GM13976 (cell line): ENCODE measurements at regions not wholly inside any gene's neighbourhood (a gene's known extent, or its start where the extent isn't known, plus 50 kb on each side); places are given as distances from the start of the nearest gene placed in this dataset.

Experiments used
- DNase-seq: peaks from one replicate; pipeline ENCODE4 v3.0.0; 2012; ENCODE audit warnings: low spot score
- in situ Hi-C: fragments of 300-500 bp; cut with MboI; formaldehyde crosslinking; loops from one replicate; pipeline ENCODE4 v1.12.0; 2022; ENCODE audit warnings: low sequenced_read_pairs, mixed read lengths, inconsistent platforms; ENCODE audit not compliant: unreplicated experiment
- TF ChIP-seq, protein P1 (sequence below): IDR thresholded peaks from 2 replicates; pipeline ENCODE4 v1.5.1; 2012; ENCODE audit warnings: borderline replicate concordance, mild to moderate bottlenecking; ENCODE audit not compliant: insufficient read depth; ENCODE audit errors: extremely low read depth, missing control alignments, control extremely low read depth

DNA sequence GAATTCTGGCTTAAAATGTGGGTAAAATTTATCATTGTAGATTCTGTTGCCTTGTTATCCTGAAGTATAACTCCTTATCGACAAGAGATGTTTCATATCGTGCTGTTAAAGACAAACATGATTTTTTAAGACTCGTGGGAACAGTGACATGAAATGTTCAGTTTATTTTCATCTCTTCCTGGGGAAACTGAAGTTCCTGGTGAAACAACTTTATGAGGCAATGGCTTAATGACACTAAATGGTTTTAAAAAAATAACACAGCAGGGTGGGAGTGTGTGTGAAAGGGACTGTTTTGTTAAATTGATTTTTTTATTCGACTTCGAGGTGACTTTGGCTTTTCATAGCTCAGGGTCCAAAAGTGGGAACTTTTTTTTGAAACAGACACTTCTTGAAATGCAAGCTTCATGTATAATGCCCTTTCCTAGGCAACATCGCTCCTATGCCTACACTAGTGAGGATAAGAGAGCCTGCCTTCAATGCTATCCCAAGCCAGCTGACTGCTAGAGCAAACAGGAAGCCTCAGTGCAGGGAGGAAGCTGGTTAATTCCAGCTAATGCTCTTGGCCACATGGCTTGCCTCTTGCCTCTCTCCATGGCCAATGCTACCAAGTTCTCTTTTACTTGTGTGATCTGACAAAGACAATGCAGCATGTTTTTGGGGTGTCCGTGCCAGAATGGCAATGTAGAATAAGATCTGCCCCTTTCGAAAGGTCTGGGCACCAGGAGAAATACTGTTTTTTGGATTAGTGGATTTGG is 57.8 kb downstream of the PABIR2 start:
- TF ChIP-seq, protein P1, sequence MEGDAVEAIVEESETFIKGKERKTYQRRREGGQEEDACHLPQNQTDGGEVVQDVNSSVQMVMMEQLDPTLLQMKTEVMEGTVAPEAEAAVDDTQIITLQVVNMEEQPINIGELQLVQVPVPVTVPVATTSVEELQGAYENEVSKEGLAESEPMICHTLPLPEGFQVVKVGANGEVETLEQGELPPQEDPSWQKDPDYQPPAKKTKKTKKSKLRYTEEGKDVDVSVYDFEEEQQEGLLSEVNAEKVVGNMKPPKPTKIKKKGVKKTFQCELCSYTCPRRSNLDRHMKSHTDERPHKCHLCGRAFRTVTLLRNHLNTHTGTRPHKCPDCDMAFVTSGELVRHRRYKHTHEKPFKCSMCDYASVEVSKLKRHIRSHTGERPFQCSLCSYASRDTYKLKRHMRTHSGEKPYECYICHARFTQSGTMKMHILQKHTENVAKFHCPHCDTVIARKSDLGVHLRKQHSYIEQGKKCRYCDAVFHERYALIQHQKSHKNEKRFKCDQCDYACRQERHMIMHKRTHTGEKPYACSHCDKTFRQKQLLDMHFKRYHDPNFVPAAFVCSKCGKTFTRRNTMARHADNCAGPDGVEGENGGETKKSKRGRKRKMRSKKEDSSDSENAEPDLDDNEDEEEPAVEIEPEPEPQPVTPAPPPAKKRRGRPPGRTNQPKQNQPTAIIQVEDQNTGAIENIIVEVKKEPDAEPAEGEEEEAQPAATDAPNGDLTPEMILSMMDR = no peak
- in situ Hi-C loops = no loop called here
- no peak for DNase-seq

DNA sequence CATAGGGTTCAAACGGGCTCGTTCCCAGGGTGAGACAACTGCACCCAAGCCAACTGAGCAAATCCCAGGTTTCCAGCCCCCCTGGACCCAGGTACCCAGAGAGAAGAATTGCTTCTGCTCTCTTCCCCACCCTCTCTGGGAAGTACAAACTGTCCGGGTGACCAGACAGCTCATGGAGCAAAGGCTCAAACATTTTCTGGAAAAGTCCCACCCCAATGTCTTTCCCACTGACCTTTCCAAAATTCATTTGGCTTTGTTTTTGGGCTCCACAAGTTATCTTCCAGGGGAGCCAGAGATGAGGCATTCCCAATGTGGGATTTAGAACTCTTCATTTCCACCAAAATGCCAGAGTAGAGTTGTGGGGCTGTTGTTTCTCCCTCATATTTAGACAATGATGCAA is 58.6 kb downstream of the PABIR2 start:
- TF ChIP-seq, protein P1 = no peak
- no peak for DNase-seq
- in situ Hi-C loops = no loop called here

DNA sequence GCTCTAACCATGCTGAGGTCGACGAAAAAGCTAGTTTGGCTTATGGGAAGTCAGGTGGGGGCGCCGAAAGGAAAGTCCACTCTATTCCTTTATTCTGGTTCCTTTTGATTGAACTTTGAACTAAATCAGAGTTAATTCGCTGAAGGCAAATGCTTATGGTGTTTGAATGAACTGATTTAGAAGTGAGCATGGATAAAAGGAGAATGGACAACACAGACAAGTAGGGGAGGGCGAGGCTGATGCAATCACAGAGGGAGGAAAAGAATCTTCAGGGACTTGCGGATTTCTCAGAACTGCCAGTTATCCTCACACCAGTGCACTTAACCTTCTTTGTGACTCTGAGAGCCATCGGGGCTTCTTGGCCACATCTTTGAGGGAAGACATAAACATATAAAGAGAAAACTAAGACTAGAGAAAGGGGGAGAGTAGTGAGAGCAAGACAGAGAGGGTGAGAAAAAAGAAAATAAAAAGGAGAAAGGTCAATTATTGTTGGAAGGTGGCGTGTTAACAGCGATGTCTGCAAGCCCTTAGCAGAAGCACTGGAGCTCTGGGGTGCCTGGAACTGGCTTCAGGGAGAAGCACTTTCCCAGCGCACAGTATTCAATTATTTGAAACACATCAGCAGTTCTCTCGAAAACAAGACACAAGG is 59.2 kb downstream of the PABIR2 start:
- DNase-seq = no peak
- in situ Hi-C loops = no loop called here
- TF ChIP-seq, protein P1 = no peak

DNA sequence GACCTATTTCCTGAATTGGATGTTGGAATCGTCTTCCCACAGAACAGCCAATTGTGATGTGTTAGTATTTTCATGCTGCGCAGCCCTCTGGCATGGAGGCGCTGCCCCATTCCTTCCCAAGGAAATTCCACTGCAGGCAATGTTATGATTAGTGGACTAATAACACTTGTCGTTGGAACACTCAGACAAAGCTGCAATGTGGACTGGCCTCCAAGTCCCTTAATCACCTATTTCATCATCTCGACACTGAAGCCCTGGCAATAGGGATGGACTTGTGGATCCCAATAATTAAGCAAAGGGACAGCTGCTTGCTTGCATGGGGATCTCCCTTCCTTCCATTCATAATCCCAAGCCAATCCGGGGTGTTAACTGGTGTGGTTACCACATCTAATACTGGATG is 59.9 kb downstream of the PABIR2 start:
- DNase-seq = no peak
- in situ Hi-C loops = no loop called here
- TF ChIP-seq, protein P1 = no peak

DNA sequence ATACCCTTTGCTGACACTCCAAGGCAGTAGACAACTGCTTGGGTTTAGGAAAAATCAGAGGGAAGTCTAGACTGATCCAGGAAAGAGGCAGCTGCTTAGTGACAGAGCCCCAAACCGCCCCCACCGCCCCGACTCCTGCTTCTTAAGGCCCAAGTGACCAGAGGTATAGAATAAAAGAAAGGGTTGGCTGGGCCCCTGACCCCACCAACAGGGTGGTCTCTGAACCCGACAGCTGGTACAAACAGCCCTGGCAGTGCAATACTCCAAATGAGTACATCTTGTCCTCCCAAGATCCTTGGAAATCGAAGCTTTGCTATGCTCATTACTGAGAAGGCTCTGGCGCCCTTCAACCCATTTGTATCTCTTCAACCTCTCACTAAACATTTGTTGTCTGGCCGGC is 60.6 kb downstream of the PABIR2 start:
- no peak for DNase-seq
- TF ChIP-seq, protein P1 = no peak
- in situ Hi-C loops = no loop called here

DNA sequence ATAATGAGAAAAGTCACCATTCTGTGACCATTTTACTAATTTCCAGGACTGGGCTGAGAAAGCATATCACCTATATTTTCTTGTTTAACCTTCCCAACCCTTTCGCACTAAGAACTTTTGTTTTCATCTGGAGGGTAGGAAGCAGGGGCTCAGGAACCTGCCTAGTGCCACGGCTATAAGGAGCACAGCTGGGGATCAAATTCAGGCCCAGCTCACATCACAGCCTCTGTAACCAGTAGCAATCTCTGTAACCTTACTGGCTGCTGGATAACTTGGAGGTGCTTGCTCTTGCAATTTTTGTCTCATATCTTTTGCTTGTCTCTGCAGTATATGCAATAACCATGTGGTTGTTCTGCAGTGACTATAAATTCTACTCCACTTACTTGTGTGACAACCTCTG is 62.0 kb downstream of the PABIR2 start:
- no peak for DNase-seq
- in situ Hi-C loops = no loop called here
- TF ChIP-seq, protein P1 = no peak
